Breast epithelium (tissue), 3 donors: ENCODE measurements at regions not wholly inside any gene's neighbourhood (a gene's known extent, or its start where the extent isn't known, plus 50 kb on each side); places are given as distances from the start of the nearest gene placed in this dataset.

ENCODE experiments used
- POLR2A ChIP-seq: fragments of 450-650 bp; IDR thresholded peaks from one replicate; pipeline ENCODE4 v1.6.1; 2016; ENCODE audit warnings: antibody characterized with exemption, mild to moderate bottlenecking, moderate library complexity
- TF ChIP-seq, protein P1 (sequence below), 3 donors: fragments of 450-650 bp; IDR thresholded peaks; one replicate each; pipeline ENCODE4 v1.5.1; 2016 to 2017; ENCODE audit warnings: antibody characterized with exemption in 3 of 3, mild to moderate bottlenecking in 3 of 3, moderate library complexity in 3 of 3

- TF ChIP-seq POLR2A: no peak
- TF ChIP-seq, protein P1, sequence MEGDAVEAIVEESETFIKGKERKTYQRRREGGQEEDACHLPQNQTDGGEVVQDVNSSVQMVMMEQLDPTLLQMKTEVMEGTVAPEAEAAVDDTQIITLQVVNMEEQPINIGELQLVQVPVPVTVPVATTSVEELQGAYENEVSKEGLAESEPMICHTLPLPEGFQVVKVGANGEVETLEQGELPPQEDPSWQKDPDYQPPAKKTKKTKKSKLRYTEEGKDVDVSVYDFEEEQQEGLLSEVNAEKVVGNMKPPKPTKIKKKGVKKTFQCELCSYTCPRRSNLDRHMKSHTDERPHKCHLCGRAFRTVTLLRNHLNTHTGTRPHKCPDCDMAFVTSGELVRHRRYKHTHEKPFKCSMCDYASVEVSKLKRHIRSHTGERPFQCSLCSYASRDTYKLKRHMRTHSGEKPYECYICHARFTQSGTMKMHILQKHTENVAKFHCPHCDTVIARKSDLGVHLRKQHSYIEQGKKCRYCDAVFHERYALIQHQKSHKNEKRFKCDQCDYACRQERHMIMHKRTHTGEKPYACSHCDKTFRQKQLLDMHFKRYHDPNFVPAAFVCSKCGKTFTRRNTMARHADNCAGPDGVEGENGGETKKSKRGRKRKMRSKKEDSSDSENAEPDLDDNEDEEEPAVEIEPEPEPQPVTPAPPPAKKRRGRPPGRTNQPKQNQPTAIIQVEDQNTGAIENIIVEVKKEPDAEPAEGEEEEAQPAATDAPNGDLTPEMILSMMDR (IDR thresholded peaks at IDR 0.05): no peak
Observed at GRCh38 chr6:170093276-170093657, 197.6 kb downstream of the DLL1 start.
